IMR-90 (cell line): ENCODE measurements at regions not wholly inside any gene's neighbourhood (a gene's known extent, or its start where the extent isn't known, plus 50 kb on each side); places are given as distances from the start of the nearest gene placed in this dataset.

ENCODE experiments used
- ATAC-seq: fragments of 200-7000 bp; cut with Tn5 transposase; 2 replicates; pipeline ENCODE4 v1.9.1; 2020; ENCODE audit warnings: low read depth, mild to moderate bottlenecking, moderate library complexity
- BruUV-seq: library from RNA; stranded (reverse); fragments of 400-500 nt; replicated peaks from 2 replicates; lab custom pipeline; 2021; lab: Mats Ljungman, UMichigan
- CTCF ChIA-PET: fragments of 300-600 bp; formaldehyde crosslinking; extraction: SDS; loops from one replicate; lab custom pipeline; 2021; ENCODE audit warnings: antibody characterized with exemption; lab: Yijun Ruan, JAX
- POLR2A ChIA-PET: fragments of 300-600 bp; sonication (Branson Sonifier 250); formaldehyde crosslinking; loops from one replicate; lab custom pipeline; 2022; ENCODE audit warnings: antibody characterized with exemption; ENCODE audit not compliant: unreplicated experiment; lab: Charles Lee
- DNase-seq: peaks from one replicate; pipeline ENCODE4 v3.0.0; 2013
- H2AFZ ChIP-seq: replicated peaks from 2 replicates; pipeline ENCODE3; 2013; ENCODE audit warnings: low read length, mild to moderate bottlenecking; ENCODE audit not compliant: poor library complexity
- H2AK5ac ChIP-seq: 2 replicates; pipeline ENCODE4 v1.6.1; 2013; ENCODE audit warnings: low read depth, low read length, inconsistent platforms
- H2AK9ac ChIP-seq: replicated peaks from 2 replicates; pipeline ENCODE3; 2013; ENCODE audit warnings: mild to moderate bottlenecking, low read depth, low read length, moderate library complexity; ENCODE audit not compliant: poor library complexity
- H2BK120ac ChIP-seq: 2 replicates; pipeline ENCODE4 v1.6.1; 2013; ENCODE audit warnings: low read depth, low read length, inconsistent platforms
- H2BK15ac ChIP-seq: 3 replicates; pipeline ENCODE4 v1.6.1; 2013; ENCODE audit warnings: low read depth, low read length, inconsistent platforms
- H2BK20ac ChIP-seq: 2 replicates; pipeline ENCODE4 v1.6.1; 2013; ENCODE audit warnings: low read depth, mild to moderate bottlenecking, inconsistent platforms, low read length, moderate library complexity
- H2BK5ac ChIP-seq: 2 replicates; pipeline ENCODE4 v1.6.1; 2013; ENCODE audit warnings: mild to moderate bottlenecking, low read depth, low read length, inconsistent platforms; ENCODE audit not compliant: poor library complexity, severe bottlenecking
- H3K14ac ChIP-seq: replicated peaks from 2 replicates; pipeline ENCODE4 v1.6.1; 2013; ENCODE audit warnings: low read depth, low read length, inconsistent platforms
- H3K18ac ChIP-seq: 2 replicates; pipeline ENCODE4 v1.6.1; 2013; ENCODE audit warnings: low read depth, low read length, control low read depth
- H3K23ac ChIP-seq: 2 replicates; pipeline ENCODE4 v1.6.1; 2013; ENCODE audit warnings: low read depth, low read length, inconsistent platforms
- H3K27ac ChIP-seq: 2 replicates; pipeline ENCODE4 v1.5.1; 2013; ENCODE audit warnings: mild to moderate bottlenecking, control low read depth, low read length; ENCODE audit not compliant: insufficient read depth
- H3K27me3 ChIP-seq: 2 replicates; pipeline ENCODE4 v1.6.1; 2013; ENCODE audit warnings: low read length; ENCODE audit not compliant: control insufficient read depth, insufficient read depth
- H3K36me3 ChIP-seq: 2 replicates; pipeline ENCODE4 v1.6.1; 2013; ENCODE audit warnings: low read length, mixed read lengths; ENCODE audit not compliant: control insufficient read depth, insufficient read depth
- H3K4ac ChIP-seq: 2 replicates; pipeline ENCODE4 v1.6.1; 2013; ENCODE audit warnings: low read depth, low read length, inconsistent platforms
- H3K4me1 ChIP-seq: 2 replicates; pipeline ENCODE4 v1.6.1; 2013; ENCODE audit warnings: low read length, mixed read lengths; ENCODE audit not compliant: control insufficient read depth, insufficient read depth
- H3K4me2 ChIP-seq: 2 replicates; pipeline ENCODE4 v1.6.1; 2013; ENCODE audit warnings: low read depth, mild to moderate bottlenecking, control low read depth, low read length, moderate library complexity
- H3K4me3 ChIP-seq: 2 replicates; pipeline ENCODE4 v1.5.1; 2013; ENCODE audit warnings: low read depth, mild to moderate bottlenecking, control low read depth, low read length, moderate library complexity; ENCODE audit not compliant: insufficient read depth
- H3K56ac ChIP-seq: 2 replicates; pipeline ENCODE4 v1.6.1; 2013; ENCODE audit warnings: low read length, inconsistent platforms; ENCODE audit not compliant: insufficient read depth; ENCODE audit errors: extremely low read depth
- H3K79me1 ChIP-seq, 2 experiments: 2 replicates each; pipeline ENCODE4 v1.6.1; 2013; ENCODE audit warnings: low read length in 2 of 2, inconsistent platforms in 1 of 2, low read depth in 1 of 2
- H3K9ac ChIP-seq: 2 replicates; pipeline ENCODE4 v1.6.1; 2013; ENCODE audit warnings: low read depth, low read length, control low read depth
- H3K9me1 ChIP-seq: 2 replicates; pipeline ENCODE4 v1.6.1; 2013; ENCODE audit warnings: low read length, inconsistent platforms; ENCODE audit not compliant: insufficient read depth
- H3K9me3 ChIP-seq: 2 replicates; pipeline ENCODE4 v1.6.1; 2013; ENCODE audit warnings: low read length; ENCODE audit not compliant: control insufficient read depth, insufficient read depth
- H4K20me1 ChIP-seq: 2 replicates; pipeline ENCODE4 v1.6.1; 2013; ENCODE audit warnings: low read length, inconsistent platforms; ENCODE audit not compliant: insufficient read depth
- H4K5ac ChIP-seq: 2 replicates; pipeline ENCODE4 v1.6.1; 2013; ENCODE audit warnings: mild to moderate bottlenecking, low read depth, low read length, control low read depth
- H4K8ac ChIP-seq, 2 experiments: 2 replicates each; pipeline ENCODE4 v1.6.1; 2013; ENCODE audit warnings: low read depth in 2 of 2, low read length in 2 of 2, control low read depth in 1 of 2, inconsistent platforms in 1 of 2
- H4K91ac ChIP-seq: 2 replicates; pipeline ENCODE4 v1.6.1; 2013; ENCODE audit warnings: low read depth, low read length, inconsistent platforms; ENCODE audit not compliant: insufficient read depth
- BHLHE40 ChIP-seq: fragments of 150-350 bp; IDR thresholded peaks from 2 replicates; pipeline ENCODE4 v1.6.1; 2016; ENCODE audit warnings: mild to moderate bottlenecking, low read depth, low read length
- CHD1 ChIP-seq: IDR thresholded peaks from 2 replicates; pipeline ENCODE4 v1.6.1; 2012; ENCODE audit warnings: low read depth, low read length, improper control_type of control experiment
- CTCF ChIP-seq: conservative IDR thresholded peaks from 2 replicates; pipeline ENCODE4 v1.5.1; 2012; ENCODE audit warnings: mild to moderate bottlenecking, low read depth, low read length, improper control_type of control experiment
- ELK1 ChIP-seq: fragments of 150-350 bp; IDR thresholded peaks from 2 replicates; pipeline ENCODE4 v1.6.1; 2016; ENCODE audit warnings: low read depth, mild to moderate bottlenecking, low read length, moderate library complexity, borderline replicate concordance
- FOS ChIP-seq: fragments of 150-350 bp; IDR thresholded peaks from 2 replicates; pipeline ENCODE4 v1.6.1; 2016; ENCODE audit warnings: low read depth, low read length
- MAFK ChIP-seq: IDR thresholded peaks from 2 replicates; pipeline ENCODE4 v1.6.1; 2012; ENCODE audit warnings: low read depth, low read length, improper control_type of control experiment
- MXI1 ChIP-seq: IDR thresholded peaks from 2 replicates; pipeline ENCODE4 v1.6.1; 2012; ENCODE audit warnings: low read depth, mild to moderate bottlenecking, low read length, moderate library complexity, borderline replicate concordance
- NFE2L2 ChIP-seq: fragments of 150-350 bp; IDR thresholded peaks from 2 replicates; pipeline ENCODE4 v1.6.1; 2016; ENCODE audit warnings: low read depth, mild to moderate bottlenecking, low read length
- POLR2A ChIP-seq: IDR thresholded peaks from 2 replicates; pipeline ENCODE4 v1.6.1; 2012; ENCODE audit warnings: mild to moderate bottlenecking, low read depth, low read length
- RAD21 ChIP-seq: IDR thresholded peaks from 2 replicates; pipeline ENCODE4 v1.6.1; 2012; ENCODE audit warnings: low read length, improper control_type of control experiment
- RCOR1 ChIP-seq: IDR thresholded peaks from 2 replicates; pipeline ENCODE4 v1.6.1; 2012; ENCODE audit warnings: mild to moderate bottlenecking, low read length, improper control_type of control experiment; ENCODE audit not compliant: insufficient replicate concordance
- RFX5 ChIP-seq: IDR thresholded peaks from 2 replicates; pipeline ENCODE4 v1.8.0; 2012; ENCODE audit warnings: low read depth, mild to moderate bottlenecking, low read length, moderate library complexity
- SMC3 ChIP-seq: fragments of 150-350 bp; IDR thresholded peaks from 2 replicates; pipeline ENCODE4 v1.6.1; 2016; ENCODE audit warnings: low read depth, mild to moderate bottlenecking, antibody characterized with exemption, low read length, moderate library complexity
- USF2 ChIP-seq: fragments of 150-350 bp; IDR thresholded peaks from 2 replicates; pipeline ENCODE4 v1.6.1; 2017; ENCODE audit warnings: mild to moderate bottlenecking, antibody characterized with exemption, low read length, low read depth
- WGBS, 2 experiments: methylation state at CpG; one replicate each; pipeline versions ENCODE4 v1.1.5 to v1.1.7; 2013; ENCODE audit warnings: missing lambda C conversion rate in 2 of 2; ENCODE audit not compliant: insufficient read length in 1 of 2; ENCODE audit errors: extremely low coverage in 2 of 2; 5-methylcytosine and 5-hydroxymethylcytosine counted together
- dilution Hi-C: fragments of 300-500 bp; cut with HindIII; formaldehyde crosslinking; loops from one replicate; pipeline ENCODE4 v1.14.3; 2018; ENCODE audit warnings: low sequenced_read_pairs; ENCODE audit not compliant: unreplicated experiment
- in situ Hi-C: fragments of 300-500 bp; cut with MboI; formaldehyde crosslinking; loops from 3 replicates; pipeline ENCODE4 v1.14.3; 2019; ENCODE audit warnings: low sequenced_read_pairs, inconsistent platforms, mixed read lengths
- intact Hi-C: fragments of 100-400 bp; cut with micrococcal nuclease; formaldehyde crosslinking; loops from 2 replicates; pipeline ENCODE4 v1.10.0; 2022

- Histone ChIP-seq H4K5ac (no peak overlapping the region), H4K20me1 (no peaks in the 10 kb centered on the region), H2AFZ (no peak overlapping the region), H3K9ac (no peak overlapping the region), H3K18ac (no peak overlapping the region), H3K27me3 (no peaks in the 10 kb centered on the region), H4K8ac (no peak overlapping the region), H3K36me3 (no peaks in the 10 kb centered on the region), H4K91ac (no peak overlapping the region), H3K79me1 (no peaks in the 10 kb centered on the region), H3K56ac (no peak overlapping the region), H2AK9ac (no peak overlapping the region), H3K9me1 (no peaks in the 10 kb centered on the region), H2BK15ac (no peak overlapping the region), H2BK120ac (no peak overlapping the region), H3K4ac (no peak overlapping the region), H3K27ac (no peak overlapping the region), H2BK5ac (no peak overlapping the region), H2AK5ac (no peak overlapping the region), H3K4me3 (no peak overlapping the region), H3K4me1 (no peaks in the 10 kb centered on the region), H3K23ac (no peak overlapping the region), H3K14ac (no peak overlapping the region), H2BK20ac (no peak overlapping the region), H3K4me2 (no peak overlapping the region), H3K9me3 (peaks cover 15% of the 10 kb centered on the region)
- in situ Hi-C loops (no loop called here), dilution Hi-C loops (no loop called here), intact Hi-C loops (no loop called here)
- DNase-seq, result no peak
- ATAC-seq, result no peak
- no CpG with 5 or more reads among the region's 5 CpGs for WGBS, 2 experiments
- TF ChIP-seq USF2, result no peak
- no peak for TF ChIP-seq BHLHE40
- TF ChIP-seq ELK1, result no peak
- TF ChIP-seq MAFK, result no peak
- no peak for TF ChIP-seq RFX5
- TF ChIP-seq SMC3, result no peak
- no peak for TF ChIP-seq CHD1
- no peak for TF ChIP-seq NFE2L2
- no peak for TF ChIP-seq RCOR1
- TF ChIP-seq FOS, result no peak
- no peak for TF ChIP-seq POLR2A
- no peak for TF ChIP-seq CTCF
- no peak for TF ChIP-seq MXI1
- no peak for TF ChIP-seq RAD21
- ChIA-PET CTCF (no interaction called here), POLR2A (no interaction called here)
- BruUV-seq, result no TSS peak
Measured at GRCh38 chr5:4977416-4978110, 162.6 kb upstream of the ADAMTS16 start.
